Activated CD4-positive, alpha-beta T cell treated with anti-CD3 and anti-CD28 coated beads for 1 hour (primary cell): ENCODE measurements at regions not wholly inside any gene's neighbourhood (a gene's known extent, or its start where the extent isn't known, plus 50 kb on each side); places are given as distances from the start of the nearest gene placed in this dataset.

Source experiments
- DNase-seq: peaks from one replicate; pipeline ENCODE4 v3.0.0-alpha.2; 2020

DNA sequence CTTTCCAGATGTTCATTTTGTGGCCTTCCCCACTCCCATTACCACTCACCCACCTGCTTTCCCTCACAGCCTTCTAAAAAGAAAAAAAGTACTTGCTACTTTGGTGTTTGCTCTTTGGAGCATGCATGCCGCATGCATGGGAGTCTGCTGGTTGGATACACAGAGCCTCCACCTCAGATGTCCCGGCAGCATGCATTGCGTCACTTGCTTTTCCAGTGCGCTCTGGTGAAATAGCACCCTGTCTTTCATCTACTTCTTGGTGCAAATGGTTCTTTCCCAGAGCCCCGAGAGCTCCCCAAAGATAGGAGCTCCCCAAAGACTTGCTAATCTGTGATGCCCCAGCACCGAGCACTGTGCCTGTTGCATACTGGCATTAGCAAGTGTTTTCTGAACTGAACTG is 333.2 kb upstream of the ZNF507 start:
- no peak for DNase-seq

- no peak for DNase-seq
Measured at GRCh38 chr19:32012886-32013631, 332.4 kb upstream of the ZNF507 start.

GRCh38 chr19:32017176-32017953 is 328.0 kb upstream of the ZNF507 start:
- no peak for DNase-seq

DNA sequence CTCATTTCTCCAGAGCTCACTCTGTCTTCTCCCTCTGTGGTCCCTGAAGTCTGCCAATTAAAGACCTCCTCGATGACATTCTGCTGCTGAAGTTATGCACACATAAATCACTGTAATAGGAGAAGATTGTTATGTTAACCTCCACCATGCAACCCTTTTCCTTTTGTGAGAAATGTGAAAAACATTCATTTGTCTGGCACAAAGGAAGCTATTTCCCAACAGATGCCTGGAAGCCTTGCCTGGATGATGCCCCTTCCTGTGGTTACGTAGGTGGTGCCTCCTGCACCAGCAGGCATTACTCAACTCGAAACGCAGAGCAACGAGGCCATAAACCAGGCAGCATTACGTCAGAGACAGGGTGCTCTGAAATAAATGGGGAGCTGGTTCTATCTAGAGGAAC is 327.4 kb upstream of the ZNF507 start:
- DNase-seq, result no peak

- DNase-seq, result no peak
Measured at GRCh38 chr19:32020538-32020937, 324.9 kb upstream of the ZNF507 start.

DNA sequence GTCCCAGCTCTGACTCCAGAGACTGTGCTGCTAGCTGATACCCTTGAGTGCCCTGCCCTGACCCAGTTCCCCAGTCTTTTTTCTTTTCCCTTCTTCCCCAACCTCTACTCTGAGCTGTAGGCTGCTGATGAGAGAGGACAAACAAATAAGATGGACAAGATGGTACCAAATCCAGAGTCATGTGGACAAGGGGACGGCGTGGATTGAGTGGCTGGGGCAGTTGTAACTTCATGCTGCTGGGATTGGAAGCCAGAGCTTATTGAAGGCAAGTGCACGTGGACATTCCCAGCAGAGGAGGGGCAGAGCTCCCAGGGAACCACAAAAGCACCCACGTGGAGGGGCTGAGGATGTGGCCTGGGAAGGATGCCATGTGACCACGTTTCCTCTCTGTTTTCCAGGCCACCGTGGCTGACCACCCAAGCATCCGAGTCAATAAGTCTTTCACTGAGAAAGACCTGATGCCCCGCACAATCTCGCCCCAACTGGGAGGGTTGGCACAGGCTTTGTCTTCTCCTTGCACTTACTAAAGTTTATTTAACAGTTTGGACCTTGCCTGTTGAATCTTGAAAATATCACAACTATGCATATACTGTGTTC is 323.3 kb upstream of the ZNF507 start:
- no peak for DNase-seq

GRCh38 chr19:32022731-32023563 is 322.5 kb upstream of the ZNF507 start:
- no peak for DNase-seq

GRCh38 chr19:32023564-32023832 is 321.9 kb upstream of the ZNF507 start:
- DNase-seq, result no peak

DNA sequence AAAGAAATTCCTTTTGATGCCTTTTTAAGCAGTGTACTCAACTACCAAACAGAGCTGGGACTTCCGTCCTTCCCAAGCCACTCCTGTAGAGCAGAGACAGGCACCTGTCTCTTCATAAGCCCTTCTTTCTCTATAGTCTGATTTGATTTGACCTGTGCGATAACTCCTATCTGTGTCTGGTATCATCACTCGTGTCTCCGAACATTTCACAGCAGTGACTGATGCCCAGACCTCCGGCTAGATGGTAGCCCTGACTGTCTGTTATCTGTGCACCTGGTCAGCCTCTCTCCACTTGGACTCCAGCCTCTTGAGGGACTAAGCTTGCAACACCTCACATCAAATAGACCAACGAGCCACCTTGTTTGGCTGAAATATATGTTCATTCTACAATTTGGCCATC is 316.2 kb upstream of the ZNF507 start:
- no peak for DNase-seq

GRCh38 chr19:32032561-32032960 is 312.8 kb upstream of the ZNF507 start:
- DNase-seq, result no peak

GRCh38 chr19:32035626-32036025 is 309.8 kb upstream of the ZNF507 start:
- no peak for DNase-seq

DNA sequence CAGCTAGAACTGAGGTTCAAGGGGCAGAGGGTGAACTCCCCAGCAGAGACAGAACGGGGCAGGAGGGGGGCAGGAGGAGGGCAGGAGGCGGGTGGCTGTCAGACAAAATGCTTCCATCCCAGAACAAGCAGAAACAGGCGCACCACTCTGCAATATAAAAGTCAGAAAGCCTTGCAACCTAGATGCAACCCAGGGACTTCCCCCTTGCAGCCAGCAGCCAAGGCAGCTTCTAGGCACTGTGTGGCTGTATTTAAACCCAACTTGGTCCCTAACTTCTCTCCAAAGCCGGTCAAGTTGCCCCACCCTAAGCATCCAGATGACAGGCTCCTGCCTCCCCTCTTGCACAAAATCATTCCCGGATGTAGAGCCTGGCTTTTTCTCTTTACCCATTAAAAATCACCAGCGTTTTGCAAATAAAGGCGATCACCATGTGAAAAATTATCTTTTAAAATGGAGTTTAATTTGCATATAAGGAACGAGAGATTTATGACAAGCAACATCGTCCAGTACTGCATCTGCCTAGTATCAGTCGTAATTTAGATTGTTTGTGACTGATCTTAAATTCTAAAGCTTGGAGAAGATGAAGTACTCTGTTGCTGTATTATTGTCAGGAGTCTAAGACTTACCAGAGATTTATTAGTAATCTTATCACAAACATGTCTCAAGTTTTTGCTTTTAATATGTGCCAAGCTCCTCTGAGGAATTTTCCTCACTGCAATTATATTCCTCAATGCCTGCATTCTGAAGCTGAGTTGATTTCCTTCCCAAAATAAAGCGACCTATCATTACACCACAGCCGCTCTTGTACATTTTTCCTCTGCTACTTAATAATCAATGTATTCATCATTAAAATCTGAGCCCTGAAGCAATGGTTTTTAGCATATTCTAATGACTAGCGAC is 307.1 kb upstream of the ZNF507 start:
- DNase-seq, result no peak

DNA sequence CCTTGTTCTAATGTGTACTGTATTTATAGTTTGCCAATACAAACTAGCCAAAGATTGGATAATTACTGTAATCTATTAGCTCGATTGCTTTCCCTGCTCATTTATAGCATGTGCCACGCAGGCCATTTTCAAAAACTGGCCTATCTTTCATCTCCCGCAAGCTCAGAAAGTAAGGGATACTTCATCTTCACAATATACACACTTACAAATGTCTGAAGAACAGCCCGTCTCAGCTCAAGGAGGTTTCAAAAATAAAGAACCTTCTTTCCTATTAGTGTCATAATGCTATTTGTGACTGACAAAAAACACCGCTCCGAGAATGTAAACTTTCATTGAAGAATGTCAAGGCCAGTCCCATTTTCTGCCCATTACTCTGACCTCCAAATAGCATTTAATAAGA is 306.4 kb upstream of the ZNF507 start:
- no peak for DNase-seq

DNA sequence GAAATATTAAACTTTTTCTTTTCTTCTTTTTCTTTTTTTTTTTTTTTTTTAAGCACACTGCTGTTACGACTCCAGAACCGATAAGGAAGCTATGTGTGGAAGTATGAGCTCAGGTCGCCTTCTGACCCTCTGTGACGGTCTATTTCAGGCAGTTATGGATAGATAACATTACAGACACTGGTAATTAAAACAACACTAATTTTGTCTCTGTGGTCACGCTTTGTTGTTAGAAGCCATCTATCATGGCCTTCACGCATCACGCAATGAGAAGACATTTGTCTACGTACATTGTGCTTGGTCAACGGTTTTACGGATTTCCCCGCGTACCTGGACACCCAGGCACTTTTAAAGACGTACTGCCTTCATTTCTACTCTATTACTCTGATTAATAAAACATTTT is 306.0 kb upstream of the ZNF507 start:
- DNase-seq, result no peak

GRCh38 chr19:32040236-32040635 is 305.2 kb upstream of the ZNF507 start:
- DNase-seq, result no peak

- DNase-seq, result no peak
Measured at GRCh38 chr19:32041681-32042292, 303.6 kb upstream of the ZNF507 start.

DNA sequence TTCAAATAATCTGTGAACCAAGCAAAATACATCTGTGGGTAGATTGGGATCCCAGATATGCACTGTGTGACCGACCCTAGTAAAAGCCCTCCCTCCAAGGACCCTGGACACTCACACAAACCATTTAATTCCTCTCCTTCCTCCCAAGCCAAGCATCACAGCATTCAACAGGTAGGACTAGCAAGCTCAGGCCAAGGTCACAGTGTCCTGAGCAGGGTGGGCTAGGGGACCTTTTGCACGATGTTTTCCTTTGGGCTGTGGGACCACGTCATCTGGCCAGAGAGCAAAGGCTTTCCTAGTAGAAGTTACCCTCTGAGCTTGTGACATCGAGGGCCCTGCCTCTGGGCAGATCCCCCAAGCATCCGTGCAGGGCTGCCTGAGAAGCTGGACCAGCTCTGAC is 297.6 kb upstream of the ZNF507 start:
- DNase-seq, result no peak

DNA sequence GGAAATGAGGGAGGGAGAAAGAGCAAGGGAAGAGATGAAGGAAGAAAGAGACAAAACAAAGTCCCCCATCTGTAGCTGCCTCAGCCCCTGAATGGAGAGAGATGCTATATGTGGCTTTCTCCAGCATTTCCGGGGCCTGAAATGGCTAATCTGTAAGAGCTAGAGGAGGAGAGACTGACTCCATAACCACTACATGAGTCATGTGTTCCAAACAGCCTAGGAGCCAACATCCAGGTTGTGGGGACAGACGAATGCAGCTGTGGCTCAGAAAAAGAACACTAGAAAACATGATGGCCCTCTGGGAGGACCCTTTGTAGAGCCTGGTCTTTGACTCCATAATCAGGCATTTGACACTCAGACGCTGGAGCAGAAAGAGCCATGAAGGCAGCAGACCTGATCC is 292.0 kb upstream of the ZNF507 start:
- no peak for DNase-seq

DNA sequence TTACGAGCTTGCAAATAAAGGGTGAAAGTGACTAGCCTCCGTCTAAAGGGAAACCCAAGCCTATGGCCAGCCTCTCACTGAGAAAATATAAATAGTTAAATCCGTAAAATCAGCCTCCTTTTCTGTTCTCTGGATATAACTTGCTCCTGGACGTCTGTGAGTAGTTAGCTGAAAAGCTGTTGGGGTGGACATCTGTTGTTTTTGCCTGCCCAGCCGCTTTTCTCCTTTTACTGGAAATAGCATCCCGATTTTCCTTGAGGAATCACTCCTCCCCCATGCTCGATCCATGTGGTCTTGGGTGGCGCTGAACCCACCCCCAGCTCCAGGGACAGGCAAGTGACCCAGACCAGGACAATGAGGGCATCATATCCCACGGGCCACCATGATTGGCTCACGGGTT is 291.5 kb upstream of the ZNF507 start:
- DNase-seq, result no peak

GRCh38 chr19:32058131-32058530 is 287.3 kb upstream of the ZNF507 start:
- DNase-seq, result no peak

GRCh38 chr19:32061315-32061714 is 284.1 kb upstream of the ZNF507 start:
- no peak for DNase-seq

DNA sequence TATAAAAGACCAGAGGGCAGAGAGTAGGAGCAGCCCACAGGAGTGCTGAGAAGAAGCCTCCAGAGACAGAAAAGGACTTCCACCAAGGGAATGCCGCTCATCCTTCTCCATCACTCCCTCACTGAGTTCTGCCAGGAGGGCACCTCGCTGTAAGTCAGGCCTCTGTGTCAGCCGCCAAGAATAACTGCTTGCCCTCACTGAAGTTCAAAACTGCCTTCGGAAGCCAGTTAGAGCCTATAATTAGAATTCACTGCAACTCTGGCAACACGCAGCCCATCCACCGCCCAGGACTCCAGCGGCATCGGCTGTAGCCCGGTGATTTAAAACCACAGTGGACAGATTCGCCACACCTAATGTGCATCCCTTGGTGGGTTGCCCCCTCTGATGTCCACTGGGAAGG is 281.8 kb upstream of the ZNF507 start:
- DNase-seq, result no peak
